HEK293T (cell line): ENCODE measurements at regions not wholly inside any gene's neighbourhood (a gene's known extent, or its start where the extent isn't known, plus 50 kb on each side); places are given as distances from the start of the nearest gene placed in this dataset.

Experiments used
- CTCF ChIA-PET: fragments of 350-600 bp; formaldehyde crosslinking; extraction: SDS; loops from one replicate; lab custom pipeline; 2021; ENCODE audit warnings: antibody characterized with exemption, inconsistent platforms; lab: Yijun Ruan, JAX
- POLR2A ChIA-PET: fragments of 350-600 bp; formaldehyde crosslinking; extraction: SDS; loops from one replicate; lab custom pipeline; 2020; ENCODE audit warnings: antibody characterized with exemption, inconsistent platforms; lab: Yijun Ruan, JAX
- DNase-seq: peaks from one replicate; pipeline ENCODE4 v3.0.0; 2012; ENCODE audit warnings: mixed read lengths; ENCODE audit errors: extremely low spot score
- ARNT ChIP-seq: fragments of 450-650 bp; IDR thresholded peaks from 2 replicates; pipeline ENCODE4 v1.6.1; 2017; ENCODE audit warnings: mild to moderate bottlenecking
- BHLHE40 ChIP-seq: fragments of 450-650 bp; IDR thresholded peaks from 2 replicates; pipeline ENCODE4 v1.6.1; 2016; ENCODE audit warnings: mild to moderate bottlenecking, moderate library complexity, borderline replicate concordance
- CTBP1 ChIP-seq: fragments of 450-650 bp; IDR thresholded peaks from 2 replicates; pipeline ENCODE4 v1.6.1; 2016; ENCODE audit warnings: borderline replicate concordance
- ELF4 ChIP-seq: fragments of 450-650 bp; IDR thresholded peaks from 2 replicates; pipeline ENCODE4 v1.6.1; 2017; ENCODE audit warnings: antibody characterized with exemption
- FOXA1 ChIP-seq: fragments of 450-650 bp; IDR thresholded peaks from 2 replicates; pipeline ENCODE4 v1.6.1; 2016; ENCODE audit warnings: mild to moderate bottlenecking
- FOXK2 ChIP-seq: fragments of 450-650 bp; IDR thresholded peaks from 2 replicates; pipeline ENCODE4 v1.6.1; 2016; ENCODE audit warnings: mild to moderate bottlenecking
- FOXM1 ChIP-seq: fragments of 450-650 bp; IDR thresholded peaks from 2 replicates; pipeline ENCODE4 v1.6.1; 2017; ENCODE audit warnings: mild to moderate bottlenecking, borderline replicate concordance
- HDGF ChIP-seq: fragments of 450-650 bp; IDR thresholded peaks from 2 replicates; pipeline ENCODE4 v1.6.1; 2017; ENCODE audit warnings: antibody characterized with exemption, borderline replicate concordance
- L3MBTL2 ChIP-seq: fragments of 450-650 bp; conservative IDR thresholded peaks from 2 replicates; pipeline ENCODE4 v1.6.1; 2016; ENCODE audit warnings: mild to moderate bottlenecking
- LEF1 ChIP-seq: fragments of 450-650 bp; IDR thresholded peaks from 2 replicates; pipeline ENCODE4 v1.6.1; 2017; ENCODE audit warnings: mild to moderate bottlenecking, borderline replicate concordance
- NFRKB ChIP-seq: fragments of 450-650 bp; IDR thresholded peaks from 2 replicates; pipeline ENCODE4 v1.6.1; 2016; ENCODE audit warnings: mild to moderate bottlenecking, moderate library complexity
- PKNOX1 ChIP-seq: fragments of 450-650 bp; IDR thresholded peaks from 2 replicates; pipeline ENCODE4 v1.6.1; 2016
- SP1 ChIP-seq: fragments of 450-650 bp; IDR thresholded peaks from 2 replicates; pipeline ENCODE4 v1.6.1; 2017
- SUZ12 ChIP-seq: fragments of 450-650 bp; IDR thresholded peaks from 2 replicates; pipeline ENCODE4 v1.6.1; 2016; ENCODE audit warnings: mild to moderate bottlenecking
- TARDBP ChIP-seq: fragments of 450-650 bp; IDR thresholded peaks from 2 replicates; pipeline ENCODE4 v1.6.1; 2016
- ZNF384 ChIP-seq: fragments of 450-650 bp; IDR thresholded peaks from 2 replicates; pipeline ENCODE4 v1.6.1; 2016

- ChIA-PET POLR2A (no interaction called here), CTCF (no interaction called here)
- no peak for DNase-seq
- no peak for TF ChIP-seq PKNOX1
- no peak for TF ChIP-seq LEF1
Measured at GRCh38 chr4:60088807-60089486, 1111.2 kb upstream of the ADGRL3 start.

GRCh38 chr4:60089546-60090273 is 1110.4 kb upstream of the ADGRL3 start:
- CTCF ChIA-PET, result no interaction called here
- TF ChIP-seq HDGF, result no peak
- no peak for DNase-seq
- POLR2A ChIA-PET, result no interaction called here

GRCh38 chr4:60096676-60097075 is 1103.5 kb upstream of the ADGRL3 start:
- no peak for TF ChIP-seq LEF1
- TF ChIP-seq SUZ12, result no peak
- TF ChIP-seq SP1, result no peak
- no peak for TF ChIP-seq ZNF384
- TF ChIP-seq HDGF, result no peak
- no peak for TF ChIP-seq TARDBP
- no peak for TF ChIP-seq BHLHE40
- no peak for TF ChIP-seq ELF4
- no peak for TF ChIP-seq L3MBTL2
- TF ChIP-seq ARNT, result no peak
- no peak for TF ChIP-seq PKNOX1
- no peak for TF ChIP-seq CTBP1
- TF ChIP-seq FOXM1, result no peak
- no peak for TF ChIP-seq FOXK2
- ChIA-PET POLR2A (no interaction called here), CTCF (no interaction called here)
- no peak for DNase-seq

GRCh38 chr4:60116592-60116991 is 1083.5 kb upstream of the ADGRL3 start:
- no peak for DNase-seq
- ChIA-PET CTCF (no interaction called here), POLR2A (no interaction called here)
- no peak for TF ChIP-seq BHLHE40
- no peak for TF ChIP-seq SP1

GRCh38 chr4:60117726-60118323 is 1082.3 kb upstream of the ADGRL3 start:
- ChIA-PET CTCF (no interaction called here), POLR2A (no interaction called here)
- TF ChIP-seq SP1, result no peak
- TF ChIP-seq FOXK2, result no peak
- no peak for TF ChIP-seq PKNOX1
- TF ChIP-seq TARDBP, result no peak
- no peak for TF ChIP-seq ZNF384
- TF ChIP-seq FOXM1, result no peak
- no peak for TF ChIP-seq FOXA1
- no peak for TF ChIP-seq HDGF
- no peak for TF ChIP-seq ARNT
- no peak for TF ChIP-seq BHLHE40
- TF ChIP-seq L3MBTL2, result no peak
- DNase-seq, result no peak

GRCh38 chr4:60122820-60123219 is 1077.3 kb upstream of the ADGRL3 start:
- no peak for DNase-seq
- ChIA-PET POLR2A (no interaction called here), CTCF (no interaction called here)
- TF ChIP-seq PKNOX1 (no peak), SP1 (no peak), ZNF384 (no peak), FOXM1 (no peak), SUZ12 (no peak), ARNT (no peak), FOXA1 (no peak), LEF1 (no peak), FOXK2 (no peak), ELF4 (no peak), TARDBP (no peak), CTBP1 (no peak), BHLHE40 (no peak), L3MBTL2 (no peak), HDGF (no peak), NFRKB (no peak)
